Peyer's patch (tissue), 4 donors: ENCODE measurements at regions not wholly inside any gene's neighbourhood (a gene's known extent, or its start where the extent isn't known, plus 50 kb on each side); places are given as distances from the start of the nearest gene placed in this dataset.

Experiments
- DNase-seq, 3 donors: peaks; one replicate each; pipeline ENCODE4 v3.0.0-alpha.2; 2017 to 2019
- H3K27ac ChIP-seq, 4 donors: fragments of 200-600 bp; sonication (generic); one replicate each; pipeline ENCODE4 v1.5.1; 2016 to 2019
- H3K27me3 ChIP-seq, 2 donors: fragments of 200-600 bp; sonication (generic); one replicate each; pipeline ENCODE4 v1.5.1; 2019
- H3K36me3 ChIP-seq, 3 donors: fragments of 200-600 bp; sonication (generic); one replicate each; pipeline ENCODE4 v1.5.1; 2016 to 2019
- H3K4me1 ChIP-seq, 4 donors: fragments of 200-600 bp; sonication (generic); one replicate each; pipeline ENCODE4 v1.5.1; 2016 to 2019
- H3K4me3 ChIP-seq, 4 donors: fragments of 200-600 bp; sonication (generic); 1 replicate in 3 of 4; 2 replicates in 1 of 4; pipeline ENCODE4 v1.5.1; 2016 to 2019; ENCODE audit warnings: mild to moderate bottlenecking in 1 of 4
- H3K9me3 ChIP-seq, 4 donors: fragments of 200-600 bp; sonication (generic); one replicate each; pipeline ENCODE4 v1.5.1; 2016 to 2019; ENCODE audit warnings: mild to moderate bottlenecking in 1 of 4
- CTCF ChIP-seq, 6 experiments: fragments of 450-650 bp in 4 of 6; fragments of 200-600 bp in 2 of 6; sonication (generic) in 1 of 6; IDR thresholded peaks; one replicate each; pipeline ENCODE4 v1.5.1; 2017 to 2019; ENCODE audit warnings: antibody characterized with exemption in 6 of 6, mild to moderate bottlenecking in 3 of 6, moderate library complexity in 1 of 6
- POLR2A ChIP-seq, 2 donors: fragments of 450-650 bp; IDR thresholded peaks; one replicate each; pipeline ENCODE4 v1.5.1; 2017; ENCODE audit warnings: antibody characterized with exemption in 2 of 2, mild to moderate bottlenecking in 2 of 2, moderate library complexity in 2 of 2

DNA sequence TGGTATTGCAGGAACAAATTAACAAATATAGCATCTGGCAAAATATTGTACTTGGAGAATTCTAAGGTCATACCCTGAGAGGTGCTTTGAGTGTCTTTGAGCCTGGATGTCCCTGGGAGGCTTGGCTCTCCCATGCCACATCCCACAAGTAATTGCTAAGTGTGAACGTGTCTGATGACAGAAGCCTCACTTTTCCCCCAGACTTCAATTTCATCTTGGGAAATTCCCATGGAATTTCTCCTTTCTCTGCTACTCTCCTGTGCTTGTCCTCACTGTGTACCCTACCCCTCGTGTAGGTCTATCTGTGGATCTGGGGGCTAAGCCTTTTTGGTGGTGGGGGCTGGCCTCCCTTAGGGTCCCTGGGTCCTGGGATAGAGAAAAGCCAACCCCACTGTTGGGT, 293.3 kb downstream of the TCF7L2 start:
- H3K4me1 ChIP-seq: no peaks in the 10 kb centered on the region
- TF ChIP-seq POLR2A (IDR thresholded peaks at IDR 0.05): no peak
- TF ChIP-seq CTCF (IDR thresholded peaks at IDR 0.05): no peak
- H3K36me3 ChIP-seq: no peaks in the 10 kb centered on the region
- DNase-seq: no peak
- no peak overlapping the region for H3K27ac ChIP-seq
- H3K4me3 ChIP-seq: no peak overlapping the region
- no peaks in the 10 kb centered on the region for H3K27me3 ChIP-seq
- H3K9me3 ChIP-seq: no peaks in the 10 kb centered on the region

DNA sequence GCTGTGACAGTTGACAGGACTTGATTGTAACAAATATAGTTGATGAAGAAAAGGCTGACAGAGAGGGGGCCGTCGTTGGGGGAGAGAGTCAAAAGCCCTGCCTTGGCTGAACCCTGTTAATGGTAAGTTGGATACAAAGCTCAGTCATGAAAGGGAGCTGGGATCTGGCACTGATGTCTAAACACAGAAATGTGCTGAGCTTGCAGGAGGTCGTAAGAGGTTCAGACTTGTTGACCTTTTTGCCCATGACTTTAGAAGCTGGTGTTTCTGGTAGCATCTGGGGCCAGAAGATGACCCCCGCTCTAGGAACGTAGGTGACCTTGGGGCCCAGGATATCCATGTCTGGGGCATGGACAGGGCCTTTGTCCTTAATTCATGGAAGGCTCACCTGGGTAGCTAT, 294.7 kb downstream of the TCF7L2 start:
- Histone ChIP-seq H3K4me3 (no peak overlapping the region), H3K4me1 (no peaks in the 10 kb centered on the region), H3K27me3 (no peaks in the 10 kb centered on the region), H3K36me3 (no peaks in the 10 kb centered on the region), H3K27ac (no peak overlapping the region), H3K9me3 (no peaks in the 10 kb centered on the region)
- TF ChIP-seq CTCF (IDR thresholded peaks at IDR 0.05): no peak
- TF ChIP-seq POLR2A (IDR thresholded peaks at IDR 0.05): no peak
- DNase-seq: no peak

- Histone ChIP-seq H3K36me3 (no peaks in the 10 kb centered on the region), H3K4me3 (no peak overlapping the region), H3K9me3 (no peaks in the 10 kb centered on the region), H3K27ac (no peak overlapping the region), H3K27me3 (no peaks in the 10 kb centered on the region), H3K4me1 (no peaks in the 10 kb centered on the region)
- TF ChIP-seq POLR2A (IDR thresholded peaks at IDR 0.05) (no peak), CTCF (IDR thresholded peaks at IDR 0.05) (no peak)
- no peak for DNase-seq
These were observed 295.2 kb downstream of the TCF7L2 start for GRCh38 chr10:113245286-113245685.

- H3K9me3 ChIP-seq: no peaks in the 10 kb centered on the region
- no peaks in the 10 kb centered on the region for H3K36me3 ChIP-seq
- no peak overlapping the region for H3K4me3 ChIP-seq
- DNase-seq: no peak
- no peaks in the 10 kb centered on the region for H3K4me1 ChIP-seq
- no peak for TF ChIP-seq POLR2A (IDR thresholded peaks at IDR 0.05)
- no peak for TF ChIP-seq CTCF (IDR thresholded peaks at IDR 0.05)
- H3K27me3 ChIP-seq: no peaks in the 10 kb centered on the region
- H3K27ac ChIP-seq: no peak overlapping the region
These were observed 297.0 kb downstream of the TCF7L2 start for GRCh38 chr10:113247050-113247449.

- H3K9me3 ChIP-seq: no peaks in the 10 kb centered on the region
- no peak overlapping the region for H3K27ac ChIP-seq
- no peaks in the 10 kb centered on the region for H3K36me3 ChIP-seq
- H3K4me3 ChIP-seq: no peak overlapping the region
- no peak for DNase-seq
- H3K27me3 ChIP-seq: no peaks in the 10 kb centered on the region
- TF ChIP-seq POLR2A (IDR thresholded peaks at IDR 0.05): no peak
- no peaks in the 10 kb centered on the region for H3K4me1 ChIP-seq
These were observed 299.9 kb upstream of the HABP2 start for GRCh38 chr10:113252650-113253618.

DNA sequence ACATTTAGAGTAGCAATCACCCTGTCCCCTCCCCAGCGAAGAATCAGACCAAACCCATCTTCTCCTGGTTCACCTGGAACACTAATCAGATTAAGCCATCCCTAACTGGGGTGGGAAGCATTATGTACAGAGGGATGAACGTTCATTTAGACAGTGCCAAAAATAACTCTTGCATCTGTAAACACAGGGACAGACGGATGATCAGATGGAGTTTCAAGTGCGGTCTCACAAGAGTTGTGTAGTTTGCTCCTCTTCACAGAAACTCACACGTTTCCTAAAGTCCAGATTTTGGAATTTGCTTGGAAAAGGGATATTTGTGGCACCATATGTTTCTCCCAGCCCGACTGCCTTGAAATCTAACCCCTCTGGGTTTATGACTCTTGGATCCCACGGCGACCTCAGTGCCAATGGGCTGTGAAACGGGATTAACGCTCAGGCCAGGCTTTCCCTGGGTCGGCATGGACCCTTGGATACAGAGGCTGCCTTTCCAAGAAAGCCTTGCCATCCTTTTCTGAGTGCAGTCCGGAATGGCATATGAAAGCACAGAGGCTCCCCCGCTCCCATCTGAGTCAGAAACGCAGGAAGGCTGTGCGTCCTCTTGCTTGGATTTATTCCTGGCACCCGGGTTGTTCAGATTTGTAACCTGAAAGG, 293.2 kb upstream of the HABP2 start:
- H3K27ac ChIP-seq: no peak overlapping the region
- TF ChIP-seq CTCF (IDR thresholded peaks at IDR 0.05): no peak
- TF ChIP-seq POLR2A (IDR thresholded peaks at IDR 0.05): no peak
- H3K27me3 ChIP-seq: no peaks in the 10 kb centered on the region
- no peaks in the 10 kb centered on the region for H3K9me3 ChIP-seq
- H3K4me1 ChIP-seq: no peaks in the 10 kb centered on the region
- H3K4me3 ChIP-seq: no peak overlapping the region
- no peaks in the 10 kb centered on the region for H3K36me3 ChIP-seq
- no peak for DNase-seq
